ENCODE measurements at regions not wholly inside any gene's neighbourhood (a gene's known extent, or its start where the extent isn't known, plus 50 kb on each side); places are given as distances from the start of the nearest gene placed in this dataset.

- TF ChIP-seq CTCF (IDR thresholded peaks at IDR 0.05; ENCODE audit: low read depth, low read length, poor library complexity, severe bottlenecking), result no peak
- no peak for TF ChIP-seq EZH2phosphoT487 (IDR thresholded peaks at IDR 0.05; ENCODE audit: borderline replicate concordance, low read length)
Observed at GRCh38 chr5:33282157-33282556, 158.6 kb upstream of the TARS1 start.

Measured in DOHH2 (cell line).